Mammary epithelial cell (primary cell): ENCODE measurements at regions not wholly inside any gene's neighbourhood (a gene's known extent, or its start where the extent isn't known, plus 50 kb on each side); places are given as distances from the start of the nearest gene placed in this dataset.
"Not testable (repeated sequence)": the region's sequence is repeated elsewhere in the genome, so short reads cannot be mapped to it uniquely, and the experiment has no call there.

ENCODE experiments used
- EZH2 ChIP-seq: IDR thresholded peaks from 2 replicates; pipeline ENCODE4 v1.6.1; 2012; ENCODE audit warnings: low read length, inconsistent platforms, borderline replicate concordance
- TF ChIP-seq, protein P1 (sequence below), 2 donors: IDR thresholded peaks in 1 of 2; conservative IDR thresholded peaks in 1 of 2; 2 replicates each; pipeline ENCODE4 v1.5.1; 2011 to 2012; ENCODE audit warnings: inconsistent platforms in 2 of 2, low read length in 2 of 2, mild to moderate bottlenecking in 2 of 2, control low read depth in 1 of 2, low read depth in 1 of 2; ENCODE audit not compliant: insufficient read depth in 1 of 2; ENCODE audit errors: extremely low read depth in 1 of 2

DNA sequence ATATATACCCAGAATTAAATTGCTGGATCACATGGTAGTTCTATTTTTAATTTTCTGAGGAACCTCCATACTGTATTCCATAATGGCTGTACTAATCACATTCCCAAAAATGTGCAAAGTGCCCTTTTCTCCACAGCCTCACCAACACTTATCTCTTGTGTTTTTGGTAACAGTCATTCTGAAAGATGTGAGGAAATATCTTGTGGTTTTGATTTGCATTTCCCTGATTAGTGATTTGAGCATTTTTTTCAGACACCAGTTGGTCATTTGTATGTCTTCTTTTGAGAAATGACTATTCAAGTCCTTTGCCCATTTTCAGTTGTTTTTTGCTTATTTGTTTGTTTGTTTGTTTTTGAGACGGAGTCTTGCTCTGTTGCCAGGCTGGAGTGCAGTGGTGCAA lies 98.1 kb upstream of the SIMC1 start:
- TF ChIP-seq, protein P1, sequence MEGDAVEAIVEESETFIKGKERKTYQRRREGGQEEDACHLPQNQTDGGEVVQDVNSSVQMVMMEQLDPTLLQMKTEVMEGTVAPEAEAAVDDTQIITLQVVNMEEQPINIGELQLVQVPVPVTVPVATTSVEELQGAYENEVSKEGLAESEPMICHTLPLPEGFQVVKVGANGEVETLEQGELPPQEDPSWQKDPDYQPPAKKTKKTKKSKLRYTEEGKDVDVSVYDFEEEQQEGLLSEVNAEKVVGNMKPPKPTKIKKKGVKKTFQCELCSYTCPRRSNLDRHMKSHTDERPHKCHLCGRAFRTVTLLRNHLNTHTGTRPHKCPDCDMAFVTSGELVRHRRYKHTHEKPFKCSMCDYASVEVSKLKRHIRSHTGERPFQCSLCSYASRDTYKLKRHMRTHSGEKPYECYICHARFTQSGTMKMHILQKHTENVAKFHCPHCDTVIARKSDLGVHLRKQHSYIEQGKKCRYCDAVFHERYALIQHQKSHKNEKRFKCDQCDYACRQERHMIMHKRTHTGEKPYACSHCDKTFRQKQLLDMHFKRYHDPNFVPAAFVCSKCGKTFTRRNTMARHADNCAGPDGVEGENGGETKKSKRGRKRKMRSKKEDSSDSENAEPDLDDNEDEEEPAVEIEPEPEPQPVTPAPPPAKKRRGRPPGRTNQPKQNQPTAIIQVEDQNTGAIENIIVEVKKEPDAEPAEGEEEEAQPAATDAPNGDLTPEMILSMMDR (conservative IDR thresholded peaks at IDR 0.05 in 1 of 2, IDR thresholded peaks at IDR 0.05 in 1 of 2; ENCODE audit: extremely low read depth in 1 of 2, insufficient read depth in 1 of 2, low read depth in 1 of 2, low read length in 2 of 2): not testable (repeated sequence)
- not testable (repeated sequence) for TF ChIP-seq EZH2
